ENCODE measurements at regions not wholly inside any gene's neighbourhood (a gene's known extent, or its start where the extent isn't known, plus 50 kb on each side); places are given as distances from the start of the nearest gene placed in this dataset.
A peak's percentile ranks its signal among the peaks of the same experiment; 100 is the strongest.
"Not testable (repeated sequence)": the region's sequence is repeated elsewhere in the genome, so short reads cannot be mapped to it uniquely, and the experiment has no call there.

GRCh38 chr6:11845664-11846577, 67.3 kb upstream of the ADTRP start:
- Histone ChIP-seq H3K9me3 (ENCODE audit: control insufficient read depth in 2 of 2, insufficient read depth in 1 of 2, low read depth in 1 of 2, low read length in 1 of 2) (no peaks in the 10 kb centered on the region), H3K27ac (ENCODE audit: low read depth in 2 of 2, low read length in 1 of 2) (no peak overlapping the region), H3K4me3 (ENCODE audit: low read depth in 1 of 2, low read length in 2 of 2) (no peak overlapping the region), H3K4me1 (ENCODE audit: control insufficient read depth in 2 of 2, insufficient read depth in 2 of 2, low read length in 1 of 2) (no peaks in the 10 kb centered on the region), H3K27me3 (ENCODE audit: control insufficient read depth in 1 of 2, insufficient read depth in 2 of 2, low read length in 2 of 2) (no peaks in the 10 kb centered on the region), H3K36me3 (ENCODE audit: control insufficient read depth in 2 of 2, insufficient read depth in 2 of 2, low read length in 1 of 2) (no peaks in the 10 kb centered on the region)
- WGBS, 2 donors, result 54 to 65% methylated on average over 5 of the region's 5 CpGs

GRCh38 chr6:11842795-11843194, 64.2 kb upstream of the ADTRP start:
- not testable (repeated sequence) for H3K27ac ChIP-seq (ENCODE audit: low read depth in 2 of 2, low read length in 1 of 2); H3K36me3 ChIP-seq (ENCODE audit: control insufficient read depth in 2 of 2, insufficient read depth in 2 of 2, low read length in 1 of 2); H3K9me3 ChIP-seq (ENCODE audit: control insufficient read depth in 2 of 2, insufficient read depth in 1 of 2, low read depth in 1 of 2, low read length in 1 of 2); H3K4me3 ChIP-seq (ENCODE audit: low read depth in 1 of 2, low read length in 2 of 2); H3K27me3 ChIP-seq (ENCODE audit: control insufficient read depth in 1 of 2, insufficient read depth in 2 of 2, low read length in 2 of 2); H3K4me1 ChIP-seq (ENCODE audit: control insufficient read depth in 2 of 2, insufficient read depth in 2 of 2, low read length in 1 of 2)
- WGBS, 2 donors, result 93 to 94% methylated on average over 3 of the region's 3 CpGs

- 42 to 48% methylated on average over 2 of the region's 2 CpGs for WGBS, 2 donors
- H3K4me3 ChIP-seq (ENCODE audit: low read depth in 1 of 2, low read length in 2 of 2), result no peak overlapping the region
- no peaks in the 10 kb centered on the region for H3K4me1 ChIP-seq (ENCODE audit: control insufficient read depth in 2 of 2, insufficient read depth in 2 of 2, low read length in 1 of 2)
- H3K36me3 ChIP-seq (ENCODE audit: control insufficient read depth in 2 of 2, insufficient read depth in 2 of 2, low read length in 1 of 2), result no peaks in the 10 kb centered on the region
- H3K27ac ChIP-seq (ENCODE audit: low read depth in 2 of 2, low read length in 1 of 2), result peak overlapping the region in 1 of 2 donors; percentile 8
- H3K9me3 ChIP-seq (ENCODE audit: control insufficient read depth in 2 of 2, insufficient read depth in 1 of 2, low read depth in 1 of 2, low read length in 1 of 2), result no peaks in the 10 kb centered on the region
- no peaks in the 10 kb centered on the region for H3K27me3 ChIP-seq (ENCODE audit: control insufficient read depth in 1 of 2, insufficient read depth in 2 of 2, low read length in 2 of 2)
Observed at GRCh38 chr6:11835065-11835464, 56.5 kb upstream of the ADTRP start.

- H3K36me3 ChIP-seq (ENCODE audit: control insufficient read depth in 2 of 2, insufficient read depth in 2 of 2, low read length in 1 of 2), result no peaks in the 10 kb centered on the region
- H3K4me1 ChIP-seq (ENCODE audit: control insufficient read depth in 2 of 2, insufficient read depth in 2 of 2, low read length in 1 of 2), result no peaks in the 10 kb centered on the region
- no peaks in the 10 kb centered on the region for H3K9me3 ChIP-seq (ENCODE audit: control insufficient read depth in 2 of 2, insufficient read depth in 1 of 2, low read depth in 1 of 2, low read length in 1 of 2)
- H3K4me3 ChIP-seq (ENCODE audit: low read depth in 1 of 2, low read length in 2 of 2), result no peak overlapping the region
- no peaks in the 10 kb centered on the region for H3K27me3 ChIP-seq (ENCODE audit: control insufficient read depth in 1 of 2, insufficient read depth in 2 of 2, low read length in 2 of 2)
- WGBS, 2 donors, result 62 to 74% methylated on average over 11 of the region's 11 CpGs
- no peak overlapping the region for H3K27ac ChIP-seq (ENCODE audit: low read depth in 2 of 2, low read length in 1 of 2)
Observed at GRCh38 chr6:11833626-11834592, 55.3 kb upstream of the ADTRP start.

- Histone ChIP-seq H3K4me3 (ENCODE audit: low read depth in 1 of 2, low read length in 2 of 2) (no peak overlapping the region), H3K9me3 (ENCODE audit: control insufficient read depth in 2 of 2, insufficient read depth in 1 of 2, low read depth in 1 of 2, low read length in 1 of 2) (no peaks in the 10 kb centered on the region), H3K4me1 (ENCODE audit: control insufficient read depth in 2 of 2, insufficient read depth in 2 of 2, low read length in 1 of 2) (no peaks in the 10 kb centered on the region), H3K27me3 (ENCODE audit: control insufficient read depth in 1 of 2, insufficient read depth in 2 of 2, low read length in 2 of 2) (no peaks in the 10 kb centered on the region), H3K36me3 (ENCODE audit: control insufficient read depth in 2 of 2, insufficient read depth in 2 of 2, low read length in 1 of 2) (no peaks in the 10 kb centered on the region), H3K27ac (ENCODE audit: low read depth in 2 of 2, low read length in 1 of 2) (no peak overlapping the region)
- WGBS, 2 donors, result 95 to 96% methylated on average over 17 of the region's 17 CpGs
Observed at GRCh38 chr6:11831653-11832052, 53.0 kb upstream of the ADTRP start.

- H3K9me3 ChIP-seq (ENCODE audit: control insufficient read depth in 2 of 2, insufficient read depth in 1 of 2, low read depth in 1 of 2, low read length in 1 of 2), result no peaks in the 10 kb centered on the region
- no peak overlapping the region for H3K27ac ChIP-seq (ENCODE audit: low read depth in 2 of 2, low read length in 1 of 2)
- WGBS, 2 donors, result 94% methylated on average over 3 of the region's 3 CpGs
- no peaks in the 10 kb centered on the region for H3K27me3 ChIP-seq (ENCODE audit: control insufficient read depth in 1 of 2, insufficient read depth in 2 of 2, low read length in 2 of 2)
- H3K4me3 ChIP-seq (ENCODE audit: low read depth in 1 of 2, low read length in 2 of 2), result no peak overlapping the region
- no peaks in the 10 kb centered on the region for H3K4me1 ChIP-seq (ENCODE audit: control insufficient read depth in 2 of 2, insufficient read depth in 2 of 2, low read length in 1 of 2)
- no peaks in the 10 kb centered on the region for H3K36me3 ChIP-seq (ENCODE audit: control insufficient read depth in 2 of 2, insufficient read depth in 2 of 2, low read length in 1 of 2)
Observed at GRCh38 chr6:11830520-11830919, 51.9 kb upstream of the ADTRP start.

- Histone ChIP-seq H3K27me3 (ENCODE audit: control insufficient read depth in 1 of 2, insufficient read depth in 2 of 2, low read length in 2 of 2) (no peaks in the 10 kb centered on the region), H3K27ac (ENCODE audit: low read depth in 2 of 2, low read length in 1 of 2) (no peak overlapping the region), H3K36me3 (ENCODE audit: control insufficient read depth in 2 of 2, insufficient read depth in 2 of 2, low read length in 1 of 2) (no peaks in the 10 kb centered on the region), H3K4me1 (ENCODE audit: control insufficient read depth in 2 of 2, insufficient read depth in 2 of 2, low read length in 1 of 2) (no peaks in the 10 kb centered on the region), H3K9me3 (ENCODE audit: control insufficient read depth in 2 of 2, insufficient read depth in 1 of 2, low read depth in 1 of 2, low read length in 1 of 2) (no peaks in the 10 kb centered on the region), H3K4me3 (ENCODE audit: low read depth in 1 of 2, low read length in 2 of 2) (no peak overlapping the region)
- WGBS, 2 donors, result 75 to 85% methylated on average over 3 of the region's 3 CpGs
Observed at GRCh38 chr6:11830105-11830504, 51.5 kb upstream of the ADTRP start.

- Histone ChIP-seq H3K36me3 (ENCODE audit: control insufficient read depth in 2 of 2, insufficient read depth in 2 of 2, low read length in 1 of 2) (no peaks in the 10 kb centered on the region), H3K4me1 (ENCODE audit: control insufficient read depth in 2 of 2, insufficient read depth in 2 of 2, low read length in 1 of 2) (no peaks in the 10 kb centered on the region), H3K27me3 (ENCODE audit: control insufficient read depth in 1 of 2, insufficient read depth in 2 of 2, low read length in 2 of 2) (no peaks in the 10 kb centered on the region), H3K9me3 (ENCODE audit: control insufficient read depth in 2 of 2, insufficient read depth in 1 of 2, low read depth in 1 of 2, low read length in 1 of 2) (no peaks in the 10 kb centered on the region), H3K27ac (ENCODE audit: low read depth in 2 of 2, low read length in 1 of 2) (no peak overlapping the region), H3K4me3 (ENCODE audit: low read depth in 1 of 2, low read length in 2 of 2) (no peak overlapping the region)
- WGBS, 2 donors, result 78 to 81% methylated on average over 6 of the region's 6 CpGs
Observed at GRCh38 chr6:11828262-11828870, 49.8 kb upstream of the ADTRP start.
